Endodermal cell (in vitro differentiated cells): ENCODE measurements at regions not wholly inside any gene's neighbourhood (a gene's known extent, or its start where the extent isn't known, plus 50 kb on each side); places are given as distances from the start of the nearest gene placed in this dataset.

Experiments
- DNase-seq: peaks from one replicate; pipeline ENCODE4 v3.0.0-alpha.2; 2017
- H3K27ac ChIP-seq: 2 replicates; pipeline ENCODE4 v1.5.1; 2013; ENCODE audit warnings: mild to moderate bottlenecking, low read depth, low read length, moderate library complexity
- H3K27me3 ChIP-seq: 2 replicates; pipeline ENCODE4 v1.6.1; 2013; ENCODE audit warnings: mild to moderate bottlenecking, low read length, moderate library complexity; ENCODE audit not compliant: insufficient read depth, control insufficient read depth, poor library complexity, severe bottlenecking
- H3K36me3 ChIP-seq: 2 replicates; pipeline ENCODE4 v1.7.0; 2013; ENCODE audit warnings: mild to moderate bottlenecking, low read length, moderate library complexity; ENCODE audit not compliant: control insufficient read depth, insufficient read depth
- H3K4me1 ChIP-seq: one replicate; pipeline ENCODE4 v1.7.0; 2013; ENCODE audit warnings: low read length; ENCODE audit not compliant: control insufficient read depth, insufficient read depth
- H3K4me3 ChIP-seq: 2 replicates; pipeline ENCODE4 v1.5.1; 2013; ENCODE audit warnings: mild to moderate bottlenecking, low read length, moderate library complexity
- H3K9ac ChIP-seq: 2 replicates; pipeline ENCODE4 v1.6.1; 2013; ENCODE audit warnings: mild to moderate bottlenecking, low read length, moderate library complexity; ENCODE audit not compliant: poor library complexity, severe bottlenecking; ENCODE audit errors: extremely low read depth
- H3K9me3 ChIP-seq: 2 replicates; pipeline ENCODE4 v1.6.1; 2013; ENCODE audit warnings: mild to moderate bottlenecking, low read length, moderate library complexity; ENCODE audit not compliant: control insufficient read depth
- H3K27ac Mint-ChIP-seq: 2 replicates; pipeline ENCODE4 v1.8.0; 2020; ENCODE audit warnings: mixed read lengths
- H3K27me3 Mint-ChIP-seq: 2 replicates; pipeline ENCODE4 v1.8.0; 2021; ENCODE audit warnings: mild to moderate bottlenecking, mixed read lengths; ENCODE audit not compliant: insufficient read depth
- H3K36me3 Mint-ChIP-seq: 2 replicates; pipeline ENCODE4 v1.8.0; 2020; ENCODE audit warnings: low read depth, mixed read lengths
- H3K4me1 Mint-ChIP-seq: 2 replicates; pipeline ENCODE4 v1.8.0; 2020; ENCODE audit warnings: mixed read lengths
- H3K4me3 Mint-ChIP-seq: 2 replicates; pipeline ENCODE4 v1.8.0; 2020; ENCODE audit warnings: mild to moderate bottlenecking, moderate library complexity, mixed read lengths
- H3K9me3 Mint-ChIP-seq: 2 replicates; pipeline ENCODE4 v1.8.0; 2020; ENCODE audit warnings: mild to moderate bottlenecking, mixed read lengths
- WGBS, 2 experiments: methylation state at CpG; one replicate each; pipeline versions ENCODE4 v1.1.5 to v1.1.7; 2013; ENCODE audit warnings: missing lambda C conversion rate in 2 of 2, mixed read lengths in 1 of 2; ENCODE audit not compliant: insufficient coverage in 1 of 2, insufficient read length in 1 of 2; 5-methylcytosine and 5-hydroxymethylcytosine counted together
- TF ChIP-seq, protein P1 (sequence below): fragments of 200-600 bp; sonication (generic); conservative IDR thresholded peaks from 2 replicates; pipeline ENCODE4 v1.5.0; 2021; ENCODE audit warnings: antibody characterized with exemption, mild to moderate bottlenecking

DNA sequence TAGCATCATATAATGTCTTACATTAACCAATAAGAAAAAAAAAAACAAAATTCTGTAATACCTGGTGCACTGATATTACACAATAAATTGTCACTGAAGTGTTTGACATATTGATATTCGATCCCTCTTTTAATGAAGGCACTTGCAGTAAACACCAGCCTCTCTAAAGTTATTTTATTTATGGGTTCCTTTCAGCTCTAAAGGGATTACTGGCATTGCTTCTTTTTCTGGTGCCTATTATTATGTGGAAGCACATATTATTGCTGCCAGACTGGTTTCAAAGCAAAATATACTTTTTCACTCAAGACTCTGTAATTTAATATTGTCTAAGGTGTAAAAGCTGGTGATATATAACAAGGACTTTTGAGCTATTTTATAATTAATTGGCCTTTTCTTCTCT lies 1090.5 kb downstream of the TRHDE start:
- Histone ChIP-seq H3K36me3 (no peaks in the 10 kb centered on the region), H3K27me3 (no peaks in the 10 kb centered on the region), H3K4me3 (no peak overlapping the region), H3K9ac (no peak overlapping the region), H3K27ac (no peak overlapping the region), H3K4me1 (no peaks in the 10 kb centered on the region), H3K9me3 (no peaks in the 10 kb centered on the region)
- Mint-ChIP-seq H3K9me3 (peaks cover 3% of the 10 kb centered on the region), H3K4me3 (no peak overlapping the region), H3K27me3 (no peaks in the 10 kb centered on the region), H3K4me1 (peaks cover 4% of the 10 kb centered on the region), H3K27ac (no peak overlapping the region), H3K36me3 (no peaks in the 10 kb centered on the region)
- TF ChIP-seq, protein P1, sequence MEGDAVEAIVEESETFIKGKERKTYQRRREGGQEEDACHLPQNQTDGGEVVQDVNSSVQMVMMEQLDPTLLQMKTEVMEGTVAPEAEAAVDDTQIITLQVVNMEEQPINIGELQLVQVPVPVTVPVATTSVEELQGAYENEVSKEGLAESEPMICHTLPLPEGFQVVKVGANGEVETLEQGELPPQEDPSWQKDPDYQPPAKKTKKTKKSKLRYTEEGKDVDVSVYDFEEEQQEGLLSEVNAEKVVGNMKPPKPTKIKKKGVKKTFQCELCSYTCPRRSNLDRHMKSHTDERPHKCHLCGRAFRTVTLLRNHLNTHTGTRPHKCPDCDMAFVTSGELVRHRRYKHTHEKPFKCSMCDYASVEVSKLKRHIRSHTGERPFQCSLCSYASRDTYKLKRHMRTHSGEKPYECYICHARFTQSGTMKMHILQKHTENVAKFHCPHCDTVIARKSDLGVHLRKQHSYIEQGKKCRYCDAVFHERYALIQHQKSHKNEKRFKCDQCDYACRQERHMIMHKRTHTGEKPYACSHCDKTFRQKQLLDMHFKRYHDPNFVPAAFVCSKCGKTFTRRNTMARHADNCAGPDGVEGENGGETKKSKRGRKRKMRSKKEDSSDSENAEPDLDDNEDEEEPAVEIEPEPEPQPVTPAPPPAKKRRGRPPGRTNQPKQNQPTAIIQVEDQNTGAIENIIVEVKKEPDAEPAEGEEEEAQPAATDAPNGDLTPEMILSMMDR, result no peak
- 100% methylated on average over 1 of the region's 1 CpG for WGBS, 2 experiments
- no peak for DNase-seq

DNA sequence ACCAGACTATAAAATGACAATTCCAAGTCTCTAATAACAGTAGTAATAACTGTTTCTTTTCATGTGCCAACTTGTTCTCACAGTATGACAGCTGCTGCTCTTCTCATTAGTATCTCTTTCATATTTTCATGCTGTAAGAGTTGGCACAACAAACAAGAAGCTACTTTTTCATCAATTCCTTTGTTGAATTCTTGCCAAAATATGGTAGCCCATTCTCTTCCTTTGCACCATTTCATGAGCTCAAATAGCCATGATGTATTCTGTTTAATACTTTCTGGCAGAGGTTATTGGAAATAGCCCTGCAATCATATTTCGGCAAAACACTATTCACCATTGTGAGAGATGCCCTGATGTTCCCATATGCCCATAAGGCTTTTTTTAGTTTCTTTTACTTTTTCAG lies 1100.7 kb downstream of the TRHDE start:
- Histone ChIP-seq H3K4me1 (no peaks in the 10 kb centered on the region), H3K9me3 (no peaks in the 10 kb centered on the region), H3K4me3 (no peak overlapping the region), H3K27me3 (no peaks in the 10 kb centered on the region), H3K36me3 (no peaks in the 10 kb centered on the region), H3K27ac (no peak overlapping the region), H3K9ac (no peak overlapping the region)
- WGBS, 2 experiments, result 94 to 100% methylated on average over 1 of the region's 1 CpG
- no peak overlapping the region for H3K27ac Mint-ChIP-seq
- H3K4me3 Mint-ChIP-seq, result no peak overlapping the region
- DNase-seq, result no peak
- H3K4me1 Mint-ChIP-seq, result no peaks in the 10 kb centered on the region
- H3K9me3 Mint-ChIP-seq, result peaks cover 8% of the 10 kb centered on the region
- TF ChIP-seq, protein P1, result no peak
- H3K27me3 Mint-ChIP-seq, result no peaks in the 10 kb centered on the region
- H3K36me3 Mint-ChIP-seq, result no peaks in the 10 kb centered on the region

DNA sequence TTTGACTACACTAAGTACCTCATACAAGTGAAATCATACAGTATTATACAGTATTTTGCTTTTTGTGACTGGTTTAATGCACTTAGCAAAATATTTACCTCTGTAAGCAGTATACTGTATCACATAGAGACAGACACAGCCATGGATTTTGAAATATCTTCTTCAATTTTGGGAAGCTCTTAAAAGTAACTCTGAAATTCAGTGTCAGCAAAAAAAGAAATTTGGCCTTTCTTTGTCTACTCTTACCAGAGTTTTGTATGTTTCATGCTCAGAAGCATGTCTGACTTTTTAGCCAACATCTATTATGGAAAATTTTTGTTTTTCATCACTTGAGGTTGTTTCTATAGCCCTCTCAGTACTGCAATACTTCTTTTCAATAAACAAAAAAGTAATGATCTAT lies 1102.2 kb downstream of the TRHDE start:
- Histone ChIP-seq H3K4me3 (no peak overlapping the region), H3K9me3 (no peaks in the 10 kb centered on the region), H3K27ac (no peak overlapping the region), H3K9ac (no peak overlapping the region), H3K4me1 (no peaks in the 10 kb centered on the region), H3K27me3 (no peaks in the 10 kb centered on the region), H3K36me3 (no peaks in the 10 kb centered on the region)
- Mint-ChIP-seq H3K27me3 (no peaks in the 10 kb centered on the region), H3K9me3 (peaks cover 8% of the 10 kb centered on the region), H3K27ac (no peak overlapping the region), H3K4me1 (no peaks in the 10 kb centered on the region), H3K36me3 (no peaks in the 10 kb centered on the region), H3K4me3 (no peak overlapping the region)
- TF ChIP-seq, protein P1, result no peak
- no peak for DNase-seq
